ENCODE measurements at regions not wholly inside any gene's neighbourhood (a gene's known extent, or its start where the extent isn't known, plus 50 kb on each side); places are given as distances from the start of the nearest gene placed in this dataset.

DNA sequence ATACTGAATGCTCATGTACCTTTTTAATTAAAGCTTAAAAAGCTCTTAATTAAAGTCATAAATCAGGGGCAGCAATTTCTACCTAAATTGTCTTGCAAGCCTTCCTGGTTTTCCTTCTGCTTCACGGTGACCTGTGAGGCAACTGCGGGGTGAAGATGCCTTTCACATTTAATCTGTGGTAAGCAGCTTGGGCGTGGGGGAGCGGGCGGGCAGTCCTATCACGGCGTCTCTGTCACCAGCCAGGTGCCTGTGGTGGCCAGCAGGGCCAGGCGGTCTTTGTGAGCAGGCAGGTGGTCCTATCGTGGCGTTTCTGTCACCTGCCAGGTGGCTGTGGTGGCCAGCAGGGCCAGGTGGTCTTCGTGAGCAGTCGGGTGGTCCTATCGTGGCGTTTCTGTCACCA is 269.2 kb upstream of the PPP2R2D start:
- DNase-seq (ENCODE audit: low read depth) = no peak
- TF ChIP-seq, protein P1, sequence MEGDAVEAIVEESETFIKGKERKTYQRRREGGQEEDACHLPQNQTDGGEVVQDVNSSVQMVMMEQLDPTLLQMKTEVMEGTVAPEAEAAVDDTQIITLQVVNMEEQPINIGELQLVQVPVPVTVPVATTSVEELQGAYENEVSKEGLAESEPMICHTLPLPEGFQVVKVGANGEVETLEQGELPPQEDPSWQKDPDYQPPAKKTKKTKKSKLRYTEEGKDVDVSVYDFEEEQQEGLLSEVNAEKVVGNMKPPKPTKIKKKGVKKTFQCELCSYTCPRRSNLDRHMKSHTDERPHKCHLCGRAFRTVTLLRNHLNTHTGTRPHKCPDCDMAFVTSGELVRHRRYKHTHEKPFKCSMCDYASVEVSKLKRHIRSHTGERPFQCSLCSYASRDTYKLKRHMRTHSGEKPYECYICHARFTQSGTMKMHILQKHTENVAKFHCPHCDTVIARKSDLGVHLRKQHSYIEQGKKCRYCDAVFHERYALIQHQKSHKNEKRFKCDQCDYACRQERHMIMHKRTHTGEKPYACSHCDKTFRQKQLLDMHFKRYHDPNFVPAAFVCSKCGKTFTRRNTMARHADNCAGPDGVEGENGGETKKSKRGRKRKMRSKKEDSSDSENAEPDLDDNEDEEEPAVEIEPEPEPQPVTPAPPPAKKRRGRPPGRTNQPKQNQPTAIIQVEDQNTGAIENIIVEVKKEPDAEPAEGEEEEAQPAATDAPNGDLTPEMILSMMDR (conservative IDR thresholded peaks at IDR 0.05; ENCODE audit: low read depth, low read length) = no peak
- no peak overlapping the region for H3K4me3 ChIP-seq (ENCODE audit: low read depth, low read length)

DNA sequence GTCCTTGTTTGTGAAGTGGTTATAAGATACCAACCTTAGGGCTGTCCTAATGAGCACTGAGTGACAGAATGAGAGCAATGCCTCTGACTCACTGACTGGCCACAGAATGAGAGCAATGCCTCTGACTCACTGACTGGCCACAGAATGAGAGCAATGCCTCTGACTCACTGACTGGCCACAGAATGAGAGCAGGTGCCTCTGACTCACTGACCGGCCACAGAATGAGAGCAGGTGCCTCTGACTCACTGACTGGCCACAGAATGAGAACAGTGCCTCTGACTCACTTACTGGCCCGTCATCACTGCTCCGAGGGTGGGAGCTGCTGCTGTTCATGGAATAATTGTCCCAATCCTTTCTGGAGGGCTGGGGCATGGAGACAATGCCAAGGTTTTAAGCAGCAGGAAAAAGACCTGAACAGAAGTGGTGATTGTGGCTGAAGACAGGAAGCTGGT is 265.2 kb upstream of the PPP2R2D start:
- no peak for DNase-seq (ENCODE audit: low read depth)
- TF ChIP-seq, protein P1 (conservative IDR thresholded peaks at IDR 0.05; ENCODE audit: low read depth, low read length) = no peak
- no peak overlapping the region for H3K4me3 ChIP-seq (ENCODE audit: low read depth, low read length)

DNA sequence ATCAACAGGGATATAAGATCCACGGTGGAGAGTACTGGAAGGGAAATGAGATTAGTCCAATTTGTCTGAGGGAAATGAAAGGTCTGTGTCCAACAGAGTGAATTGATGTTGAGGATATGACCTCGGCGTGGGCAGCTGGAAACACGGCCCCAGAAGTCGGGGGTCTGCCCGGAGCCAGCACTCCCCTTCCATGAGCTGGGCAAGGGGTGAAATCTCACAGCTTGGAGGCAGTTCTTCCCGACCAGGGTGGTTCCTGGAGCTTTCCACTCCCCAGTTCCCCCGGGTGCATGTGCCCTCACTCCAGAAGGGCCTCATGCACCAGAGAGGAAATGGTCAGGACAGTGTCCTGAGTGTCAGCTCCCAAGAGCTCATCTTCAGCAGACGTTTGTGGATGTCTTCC is 264.7 kb upstream of the PPP2R2D start:
- no peak overlapping the region for H3K4me3 ChIP-seq (ENCODE audit: low read depth, low read length)
- DNase-seq (ENCODE audit: low read depth) = no peak
- TF ChIP-seq, protein P1 (conservative IDR thresholded peaks at IDR 0.05; ENCODE audit: low read depth, low read length) = no peak

DNA sequence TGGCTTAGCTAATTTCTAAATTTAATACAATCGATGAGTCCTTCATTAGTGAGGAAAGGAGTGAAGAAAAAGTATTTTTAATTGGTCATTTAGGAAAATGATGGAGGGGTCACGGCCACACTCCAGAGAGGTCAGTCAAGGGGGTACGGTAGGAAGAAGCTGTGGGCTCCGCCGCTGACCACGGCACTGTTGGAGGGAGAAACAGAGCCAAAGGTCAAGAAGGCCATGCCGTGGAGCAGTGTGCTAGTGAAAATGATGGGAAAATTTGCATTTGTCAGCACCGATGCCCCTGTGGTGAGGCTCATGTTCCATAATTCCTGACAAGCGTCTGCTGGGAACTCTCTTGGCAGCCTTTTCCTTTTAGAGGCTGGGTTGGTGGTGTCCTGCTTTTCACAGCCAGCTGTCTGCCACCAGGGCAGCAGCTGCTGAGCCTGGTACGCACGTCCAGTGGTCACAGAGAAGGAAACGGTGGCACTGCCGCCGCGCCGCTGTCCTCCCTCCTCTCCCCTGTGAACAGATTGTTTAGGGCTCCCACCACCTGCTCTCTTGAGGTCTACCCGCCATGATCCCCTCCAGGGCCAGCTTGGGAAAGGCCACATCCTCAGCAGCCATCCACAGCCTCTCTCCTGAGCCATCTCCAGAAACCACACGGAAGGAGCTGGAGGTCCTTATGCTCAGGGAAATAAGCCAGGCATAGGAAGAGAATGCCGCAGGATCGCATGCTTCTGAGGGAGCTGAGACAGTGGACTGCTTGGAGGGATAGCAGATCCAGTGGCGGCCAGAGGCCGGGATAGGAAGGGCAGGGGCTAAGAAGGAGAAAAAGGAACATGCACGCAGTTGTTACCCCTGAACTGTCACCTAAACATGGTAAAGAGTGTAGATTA is 263.7 kb upstream of the PPP2R2D start:
- DNase-seq (ENCODE audit: low read depth) = no peak
- H3K4me3 ChIP-seq (ENCODE audit: low read depth, low read length) = no peak overlapping the region
- TF ChIP-seq, protein P1 (conservative IDR thresholded peaks at IDR 0.05; ENCODE audit: low read depth, low read length) = no peak

DNA sequence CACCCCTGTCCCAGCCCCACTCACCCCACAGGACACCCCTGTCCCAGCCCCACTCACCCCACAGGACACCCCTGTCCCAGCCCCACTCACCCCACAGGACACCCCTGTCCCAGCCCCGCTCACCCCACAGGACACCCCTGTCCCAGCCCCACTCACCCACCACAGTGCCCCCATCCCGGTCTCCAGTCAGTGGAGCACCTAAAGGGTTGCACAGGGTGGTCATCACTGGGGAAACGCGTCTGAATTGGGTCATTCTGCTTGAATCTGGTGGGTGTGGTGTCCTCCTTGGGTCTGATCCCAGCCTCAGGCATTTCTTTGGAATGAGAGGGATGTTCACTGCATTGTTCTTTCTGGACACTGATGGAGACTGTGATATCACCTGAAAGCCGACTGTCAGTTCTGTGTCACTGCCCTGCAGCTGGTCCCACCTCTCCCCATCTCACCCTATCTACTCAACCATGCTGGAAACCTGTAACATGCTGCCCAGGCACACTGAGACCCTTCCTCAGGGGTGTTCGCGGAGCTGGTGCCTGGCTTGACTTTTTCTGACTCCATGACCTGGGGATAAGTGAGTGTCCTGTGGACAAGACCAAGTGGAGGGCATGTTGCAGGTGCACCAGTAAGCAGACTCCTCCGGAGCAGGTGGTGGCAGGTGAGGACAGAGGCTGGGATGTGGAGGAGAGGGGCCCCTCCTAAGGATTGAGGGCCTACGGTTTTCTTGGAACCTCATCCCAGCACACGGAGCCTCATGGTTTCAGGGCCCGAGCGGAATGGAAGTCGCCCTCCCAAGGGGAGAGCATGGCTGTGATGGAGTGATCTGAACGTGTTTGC is 262.5 kb upstream of the PPP2R2D start:
- H3K4me3 ChIP-seq (ENCODE audit: low read depth, low read length) = no peak overlapping the region
- DNase-seq (ENCODE audit: low read depth) = no peak
- TF ChIP-seq, protein P1 (conservative IDR thresholded peaks at IDR 0.05; ENCODE audit: low read depth, low read length) = no peak

DNA sequence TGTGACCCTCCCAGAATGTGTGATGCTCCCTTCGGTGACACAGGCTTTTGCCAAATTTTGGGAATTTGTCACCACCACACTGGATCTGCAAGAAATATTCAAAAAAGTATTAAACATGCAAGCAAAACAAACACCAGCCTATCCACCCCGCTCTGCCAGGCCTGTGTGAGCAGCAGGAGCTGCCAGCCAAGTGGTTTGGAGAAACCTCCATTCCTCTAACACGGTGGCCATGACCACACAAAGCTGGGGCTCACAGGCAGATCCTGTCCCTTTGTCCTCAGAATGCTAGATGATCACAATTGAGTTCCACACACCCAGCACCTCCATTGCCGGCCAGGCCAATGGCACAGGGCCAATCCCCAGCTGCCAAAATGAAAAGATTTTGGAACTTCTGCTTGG is 261.9 kb upstream of the PPP2R2D start:
- TF ChIP-seq, protein P1 (conservative IDR thresholded peaks at IDR 0.05; ENCODE audit: low read depth, low read length) = no peak
- no peak overlapping the region for H3K4me3 ChIP-seq (ENCODE audit: low read depth, low read length)
- DNase-seq (ENCODE audit: low read depth) = no peak

Measured in epithelial cell of proximal tubule (primary cell).